A673 (cell line): ENCODE measurements at regions not wholly inside any gene's neighbourhood (a gene's known extent, or its start where the extent isn't known, plus 50 kb on each side); places are given as distances from the start of the nearest gene placed in this dataset.

Source experiments
- BruUV-seq: library from RNA; stranded (reverse); fragments of 400-500 nt; replicated peaks from 2 replicates; lab custom pipeline; 2021; lab: Mats Ljungman, UMichigan
- CTCF ChIA-PET: fragments of 300-600 bp; sonication (Branson Sonifier 250); formaldehyde crosslinking; loops from one replicate; lab custom pipeline; 2022; ENCODE audit warnings: antibody characterized with exemption; lab: Charles Lee
- POLR2A ChIA-PET: fragments of 300-600 bp; sonication (Branson Sonifier 250); formaldehyde crosslinking; loops from one replicate; lab custom pipeline; 2022; ENCODE audit warnings: antibody characterized with exemption; ENCODE audit not compliant: low non-redundant PET; lab: Charles Lee
- DNase-seq: peaks from one replicate; pipeline ENCODE4 v3.0.0-alpha.2; 2015; ENCODE audit warnings: low spot score
- H3K27ac ChIP-seq: fragments of 200-600 bp; sonication (generic); 2 replicates; pipeline ENCODE4 v1.5.1; 2016; ENCODE audit warnings: mixed run types, low read depth, mild to moderate bottlenecking, mixed read lengths, antibody characterized with exemption, low read length; ENCODE audit not compliant: poor library complexity, severe bottlenecking
- H3K27me3 ChIP-seq: fragments of 200-600 bp; sonication (generic); replicated peaks from 2 replicates; pipeline ENCODE4 v1.6.1; 2017; ENCODE audit warnings: mixed run types, low read depth, mild to moderate bottlenecking, mixed read lengths, antibody characterized with exemption, low read length; ENCODE audit not compliant: insufficient read depth, poor library complexity
- H3K36me3 ChIP-seq: fragments of 200-600 bp; sonication (generic); 2 replicates; pipeline ENCODE4 v1.6.1; 2016; ENCODE audit warnings: mixed run types, mild to moderate bottlenecking, mixed read lengths, antibody characterized with exemption, low read length; ENCODE audit not compliant: insufficient read depth, poor library complexity, severe bottlenecking
- H3K4me1 ChIP-seq: fragments of 200-600 bp; sonication (generic); 2 replicates; pipeline ENCODE4 v1.6.1; 2017; ENCODE audit warnings: mixed run types, mild to moderate bottlenecking, mixed read lengths, antibody characterized with exemption, low read length; ENCODE audit not compliant: insufficient read depth, poor library complexity, severe bottlenecking
- H3K4me3 ChIP-seq: fragments of 200-600 bp; sonication (generic); 2 replicates; pipeline ENCODE4 v1.5.1; 2016; ENCODE audit warnings: low read depth, mixed run types, mild to moderate bottlenecking, mixed read lengths, low read length; ENCODE audit not compliant: poor library complexity, severe bottlenecking
- H3K9me3 ChIP-seq: fragments of 200-600 bp; sonication (generic); 2 replicates; pipeline ENCODE4 v1.6.1; 2016; ENCODE audit warnings: mixed run types, low read depth, mild to moderate bottlenecking, mixed read lengths, antibody characterized with exemption, low read length; ENCODE audit not compliant: poor library complexity, severe bottlenecking
- CTCF ChIP-seq: fragments of 300-800, 200-600 bp; sonication (generic); conservative IDR thresholded peaks from 2 replicates; pipeline ENCODE4 v1.5.1; 2017; ENCODE audit warnings: low read depth, mild to moderate bottlenecking, antibody characterized with exemption, low read length, moderate library complexity, mixed read lengths
- EZH2 ChIP-seq: fragments of 200-600 bp; sonication (generic); IDR thresholded peaks from 2 replicates; pipeline ENCODE4 v1.6.1; 2017; ENCODE audit warnings: borderline replicate concordance, low read depth, mild to moderate bottlenecking, mixed read lengths, antibody characterized with exemption, low read length; ENCODE audit not compliant: poor library complexity, severe bottlenecking
- intact Hi-C: fragments of 100-400 bp; cut with micrococcal nuclease; formaldehyde crosslinking; loops from one replicate; pipeline ENCODE4 v1.10.0; 2022; ENCODE audit not compliant: unreplicated experiment

GRCh38 chr12:126349383-126349782 is 1284.1 kb downstream of the AACS start:
- DNase-seq: no peak
- CTCF ChIA-PET: no interaction called here

GRCh38 chr12:126353604-126354003 is 1288.4 kb downstream of the AACS start:
- CTCF ChIA-PET: no interaction called here
- DNase-seq: no peak
- H3K4me1 ChIP-seq: peaks cover 3% of the 10 kb centered on the region
- BruUV-seq: no TSS peak
- H3K4me3 ChIP-seq: no peak overlapping the region
- POLR2A ChIA-PET: no interaction called here
- H3K27ac ChIP-seq: no peak overlapping the region
- H3K36me3 ChIP-seq: no peaks in the 10 kb centered on the region
- no peaks in the 10 kb centered on the region for H3K27me3 ChIP-seq
- TF ChIP-seq CTCF (no peak), EZH2 (no peak)
- H3K9me3 ChIP-seq: peaks cover 3% of the 10 kb centered on the region
- intact Hi-C loops: no loop called here

More at GRCh38 chr12:126349383-126349782, 1284.1 kb downstream of the AACS start:
- intact Hi-C loops: no loop called here
- BruUV-seq: no TSS peak
- Histone ChIP-seq H3K9me3 (peaks cover 3% of the 10 kb centered on the region), H3K4me1 (no peaks in the 10 kb centered on the region), H3K4me3 (no peak overlapping the region), H3K36me3 (no peaks in the 10 kb centered on the region), H3K27me3 (no peaks in the 10 kb centered on the region), H3K27ac (no peak overlapping the region)
- no peak for TF ChIP-seq CTCF
- TF ChIP-seq EZH2: no peak
- POLR2A ChIA-PET: no interaction called here

GRCh38 chr12:126354633-126355032 is 1289.4 kb downstream of the AACS start:
- Histone ChIP-seq H3K27ac (no peak overlapping the region), H3K4me1 (peaks cover 7% of the 10 kb centered on the region), H3K27me3 (no peaks in the 10 kb centered on the region), H3K9me3 (peaks cover 3% of the 10 kb centered on the region), H3K36me3 (no peaks in the 10 kb centered on the region), H3K4me3 (no peak overlapping the region)
- DNase-seq: no peak
- POLR2A ChIA-PET: no interaction called here
- intact Hi-C loops: no loop called here
- CTCF ChIA-PET: no interaction called here
- no TSS peak for BruUV-seq
- TF ChIP-seq EZH2: no peak
- TF ChIP-seq CTCF: no peak
